T-helper 9 cell (primary cell): ENCODE measurements at regions not wholly inside any gene's neighbourhood (a gene's known extent, or its start where the extent isn't known, plus 50 kb on each side); places are given as distances from the start of the nearest gene placed in this dataset.

Source experiments
- DNase-seq: peaks from one replicate; pipeline ENCODE4 v3.0.0-alpha.2; 2020

DNA sequence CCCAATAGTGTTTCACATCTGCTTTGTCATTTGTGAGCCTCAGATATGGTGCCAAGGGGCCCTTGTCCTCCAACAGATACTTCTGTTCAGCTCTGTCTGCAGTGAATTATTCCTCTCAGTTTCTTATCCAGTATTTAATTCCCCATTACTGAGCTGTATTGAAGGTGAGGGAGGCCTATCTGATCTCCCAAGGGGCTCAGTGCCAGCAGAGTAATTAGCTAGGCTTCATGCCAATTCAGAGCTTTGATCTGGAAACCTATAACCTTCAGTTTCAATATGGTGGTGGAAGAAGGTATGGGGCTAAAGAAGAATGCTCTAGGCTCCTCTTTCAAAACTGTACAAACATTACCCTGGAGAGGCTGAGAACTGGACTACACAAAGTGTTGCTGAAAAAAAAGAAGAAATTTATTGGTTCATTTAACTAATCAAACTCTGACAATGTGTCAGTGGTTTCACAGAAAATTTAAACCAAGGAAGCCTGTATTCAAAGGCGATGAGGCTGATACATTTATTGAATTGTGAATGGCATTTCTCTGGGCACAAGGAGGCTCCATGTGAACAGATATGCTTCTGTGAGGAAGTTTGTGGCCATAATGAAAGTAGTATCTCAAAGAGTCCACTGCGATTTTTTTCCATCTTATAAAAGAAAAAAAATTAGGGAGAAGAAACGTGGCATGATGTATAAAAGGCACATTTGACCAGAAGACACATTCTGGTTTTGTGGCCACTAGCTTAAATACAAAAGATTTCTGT lies 397.8 kb downstream of the TLE4 start:
- DNase-seq: no peak

DNA sequence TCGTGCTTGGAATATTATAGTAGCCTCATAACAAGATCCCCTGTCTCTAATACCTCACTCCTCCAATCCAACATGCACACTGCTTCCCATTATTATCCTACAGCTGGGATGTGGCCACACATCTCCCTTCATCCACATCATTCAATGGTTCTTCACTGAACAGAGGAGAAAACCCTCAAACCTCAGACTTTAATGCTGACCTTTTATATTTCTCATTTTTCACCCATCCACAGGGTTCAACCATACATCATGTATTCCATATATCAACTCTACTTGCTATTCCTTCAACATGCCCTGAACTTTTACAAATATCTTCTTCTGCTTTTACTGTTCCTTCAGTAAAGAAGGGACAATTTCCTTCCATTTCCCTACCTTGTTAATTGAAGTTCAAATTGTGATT lies 396.8 kb downstream of the TLE4 start:
- DNase-seq: no peak

DNA sequence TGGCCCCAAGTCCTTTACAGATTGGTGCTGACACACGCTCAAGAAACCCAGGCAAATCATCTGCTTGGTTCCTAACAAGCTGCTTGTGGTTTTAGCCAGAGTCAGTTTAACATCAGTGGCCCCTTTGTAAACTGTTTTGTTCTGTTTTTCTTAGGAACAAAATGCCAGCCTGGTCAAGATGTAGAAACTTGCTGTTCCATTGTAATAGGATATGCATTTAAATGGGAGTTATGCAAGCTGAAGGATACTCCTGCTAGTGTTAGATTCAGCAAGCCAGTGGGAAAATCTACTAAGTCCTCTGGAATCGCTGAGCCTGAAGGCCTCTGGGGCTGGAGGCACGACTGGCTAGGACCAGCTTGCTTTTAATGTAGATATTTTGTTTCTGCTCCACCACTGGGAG lies 391.1 kb downstream of the TLE4 start:
- DNase-seq: no peak

DNA sequence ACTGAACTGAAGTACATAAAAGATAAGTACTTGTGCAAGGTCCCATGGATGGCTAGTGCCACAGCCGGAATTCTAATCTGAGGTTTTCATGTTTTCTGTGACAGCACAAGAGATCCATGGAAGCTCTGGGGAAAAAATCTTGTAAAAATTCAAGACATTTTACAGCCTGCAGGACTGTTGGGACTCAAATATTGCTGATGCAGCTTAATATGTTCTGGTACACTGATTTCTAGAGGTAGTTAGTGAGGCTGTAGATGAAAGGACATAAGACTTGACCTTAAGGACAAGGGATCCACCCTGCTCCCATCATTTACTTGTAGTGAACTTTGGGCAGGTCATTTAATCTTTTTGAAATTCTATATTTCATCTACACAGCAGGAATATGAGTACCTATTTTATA lies 390.4 kb downstream of the TLE4 start:
- no peak for DNase-seq

DNA sequence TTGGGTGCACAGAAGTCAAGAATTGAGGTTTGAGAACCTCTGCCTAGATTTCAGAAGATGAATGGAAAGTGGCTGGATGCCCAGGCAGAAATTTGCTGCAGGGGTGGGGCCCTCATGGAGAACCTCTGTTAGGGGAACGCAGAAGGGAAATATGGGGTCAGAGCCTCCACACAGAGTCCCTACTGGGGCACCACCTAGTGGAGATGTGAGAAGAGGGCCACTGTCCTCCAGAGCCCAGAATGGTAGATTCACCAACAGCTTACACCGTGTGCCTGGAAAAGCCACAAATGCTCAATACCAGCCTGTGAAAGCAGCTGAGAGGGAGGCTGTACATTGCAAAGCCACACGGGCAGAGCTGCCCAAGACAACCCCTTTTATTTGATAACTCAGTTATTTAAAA lies 383.5 kb downstream of the TLE4 start:
- DNase-seq: no peak

- DNase-seq: no peak
Observed at GRCh38 chr9:79953908-79954307, 382.1 kb downstream of the TLE4 start.

DNA sequence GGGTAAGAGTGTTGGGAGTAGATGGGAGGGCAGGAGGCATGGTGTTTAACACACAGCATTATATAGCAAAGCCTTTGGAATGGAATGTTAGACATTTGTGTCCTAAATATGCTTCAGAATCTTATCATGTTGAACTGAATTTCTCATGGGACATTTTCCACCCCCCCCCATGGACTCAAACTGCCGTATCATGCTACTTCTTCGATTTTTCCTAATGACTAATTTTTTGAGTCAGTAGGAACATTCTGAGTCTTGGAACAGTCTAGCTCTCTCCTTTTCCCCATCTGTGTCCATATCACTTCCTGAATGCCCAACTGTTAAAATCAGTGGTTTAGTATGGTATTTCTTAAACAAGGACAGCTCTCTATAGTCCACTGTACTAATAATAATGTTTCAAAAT lies 380.6 kb downstream of the TLE4 start:
- DNase-seq: no peak

DNA sequence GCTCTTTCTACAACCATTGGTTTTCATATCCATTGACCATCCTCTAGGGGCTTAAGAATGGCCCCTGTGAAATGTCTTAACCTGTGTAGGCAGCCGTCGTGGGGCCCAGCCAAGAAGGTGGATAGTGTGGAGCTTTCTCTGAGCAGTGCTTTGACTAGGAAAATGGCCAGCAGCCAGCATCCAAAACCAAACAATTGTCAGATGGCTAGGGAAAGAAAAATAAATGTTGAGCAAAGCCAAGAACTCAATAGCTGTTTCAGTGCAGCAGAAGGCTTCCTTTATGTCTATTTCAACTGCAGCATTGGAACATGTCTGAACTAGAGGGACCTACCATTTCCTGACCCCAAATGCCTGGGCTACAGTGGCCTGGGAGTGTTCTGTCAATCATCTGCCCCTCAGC lies 374.9 kb downstream of the TLE4 start:
- DNase-seq: no peak

DNA sequence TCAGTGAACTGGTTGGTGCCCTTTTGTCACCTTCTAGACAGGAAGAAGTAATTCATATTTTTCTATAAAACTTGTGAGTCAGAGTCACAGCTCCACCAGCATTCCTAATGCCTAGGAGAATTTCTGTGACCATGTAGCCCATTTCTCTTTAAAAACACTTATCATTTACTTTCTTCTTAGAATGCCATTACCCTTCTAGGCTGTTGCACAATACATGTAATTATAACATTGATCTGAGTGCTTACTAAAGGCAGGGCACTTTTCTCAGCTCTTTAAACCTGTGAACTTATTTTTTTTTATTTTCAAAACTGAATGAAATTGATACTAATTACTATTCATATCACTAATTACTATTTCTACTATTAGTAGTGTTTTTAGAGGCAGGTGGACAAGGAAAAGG lies 373.7 kb downstream of the TLE4 start:
- no peak for DNase-seq

GRCh38 chr9:79945016-79945415 lies 373.3 kb downstream of the TLE4 start:
- DNase-seq: no peak

GRCh38 chr9:79940919-79941318 lies 369.2 kb downstream of the TLE4 start:
- DNase-seq: no peak

GRCh38 chr9:79939819-79940218 lies 368.1 kb downstream of the TLE4 start:
- DNase-seq: no peak

GRCh38 chr9:79936336-79936735 lies 364.6 kb downstream of the TLE4 start:
- no peak for DNase-seq

DNA sequence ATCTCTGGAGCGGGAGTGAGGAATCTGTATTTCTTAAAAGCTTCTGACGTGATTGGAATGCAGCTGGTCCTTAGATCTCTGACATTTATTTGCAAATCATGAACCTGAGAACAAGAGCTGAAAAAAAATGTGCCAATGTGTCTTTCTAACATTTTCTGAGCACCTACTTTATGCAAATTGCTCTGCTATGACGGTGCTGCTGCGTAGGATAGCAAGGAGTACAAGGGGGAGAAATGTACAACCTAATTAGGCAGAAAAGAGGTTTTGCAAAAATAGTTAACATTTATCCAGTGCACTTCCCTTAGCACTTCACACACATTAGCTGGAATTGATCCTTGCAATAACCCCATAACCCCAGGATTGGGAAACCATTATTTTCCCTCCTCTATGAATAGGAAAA lies 357.5 kb downstream of the TLE4 start:
- DNase-seq: no peak

DNA sequence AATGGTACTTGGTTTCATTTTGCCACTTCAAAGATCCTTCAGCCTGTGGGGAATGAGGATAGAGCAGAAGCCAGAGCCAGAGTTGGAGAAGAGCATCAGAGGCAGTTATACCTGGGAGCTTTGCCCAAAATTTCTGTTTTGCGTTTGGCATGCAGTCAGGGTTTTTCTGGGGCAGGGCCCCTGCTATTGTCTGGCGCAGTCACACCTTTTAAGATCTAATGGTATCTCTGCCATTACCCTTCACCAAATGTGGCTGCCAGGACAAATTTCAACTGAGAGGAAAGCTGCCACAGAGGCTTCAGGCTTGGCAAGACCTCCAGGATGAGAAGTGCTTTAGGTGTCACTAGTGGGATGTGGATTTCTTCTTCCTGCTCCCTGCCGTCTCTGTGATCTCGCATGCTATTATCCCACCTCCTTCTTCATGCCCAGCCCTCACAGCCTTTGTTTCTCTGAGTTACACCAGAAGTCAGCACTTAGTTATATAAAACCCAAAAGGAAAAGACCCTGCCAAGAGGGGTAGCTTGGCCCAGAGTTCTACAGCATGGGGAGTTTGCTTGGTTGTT lies 357.0 kb downstream of the TLE4 start:
- DNase-seq: no peak

DNA sequence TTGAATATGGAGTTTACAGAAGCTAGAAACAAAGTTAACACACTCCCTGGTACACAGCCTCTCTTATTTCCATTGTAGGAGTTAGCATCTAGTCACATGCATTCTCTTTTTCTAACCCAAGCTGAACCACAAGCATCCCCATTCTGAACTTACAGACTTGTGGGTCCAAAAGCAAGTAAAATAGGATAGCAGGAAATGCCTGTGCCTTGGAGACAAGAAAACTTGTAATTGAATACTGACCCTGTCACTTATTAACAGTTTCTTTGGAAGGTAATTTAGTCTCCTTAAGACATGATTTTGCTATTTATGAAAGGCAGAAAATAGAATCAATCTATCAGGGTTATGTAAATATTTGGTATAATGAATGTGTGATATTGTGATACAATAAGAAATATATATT lies 353.6 kb downstream of the TLE4 start:
- DNase-seq: no peak

GRCh38 chr9:79924836-79925235 lies 353.1 kb downstream of the TLE4 start:
- DNase-seq: no peak

GRCh38 chr9:79917421-79917820 lies 345.7 kb downstream of the TLE4 start:
- DNase-seq: no peak

GRCh38 chr9:79913867-79914266 lies 342.1 kb downstream of the TLE4 start:
- no peak for DNase-seq

DNA sequence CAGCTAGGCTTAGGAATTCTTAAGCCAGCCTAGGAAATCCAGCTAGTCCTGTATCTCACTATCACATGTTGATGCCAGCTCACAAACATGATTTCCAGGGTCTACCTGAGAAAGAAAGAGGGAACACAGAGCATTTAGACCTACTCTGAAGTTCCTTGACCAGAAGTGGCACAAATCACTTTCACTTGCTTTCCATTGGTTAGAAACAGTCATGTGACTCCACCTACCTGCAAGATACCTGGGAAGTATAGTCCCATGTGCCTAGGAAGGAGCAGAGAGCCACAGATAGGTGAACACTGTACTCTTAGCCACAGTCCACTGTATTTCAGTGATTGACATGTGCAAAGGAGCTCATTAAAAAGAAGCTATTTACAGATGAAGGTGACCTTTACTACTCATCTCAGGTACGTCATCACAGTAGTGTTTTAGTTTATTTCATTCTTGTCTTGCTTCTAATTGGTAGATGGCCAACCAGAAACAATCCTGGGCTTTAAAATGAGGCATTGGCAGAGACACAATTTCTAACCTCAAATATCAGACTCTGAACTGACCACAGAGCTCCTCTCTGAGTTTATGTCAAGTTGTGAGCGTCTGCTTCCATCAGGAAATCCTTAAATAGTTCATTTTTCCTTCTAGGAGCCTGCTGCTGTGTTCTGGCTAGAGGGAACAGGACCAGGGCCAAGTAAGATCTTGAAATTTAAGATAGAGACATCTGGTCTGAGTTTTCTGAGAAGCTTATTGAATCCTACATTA lies 340.7 kb downstream of the TLE4 start:
- no peak for DNase-seq

DNA sequence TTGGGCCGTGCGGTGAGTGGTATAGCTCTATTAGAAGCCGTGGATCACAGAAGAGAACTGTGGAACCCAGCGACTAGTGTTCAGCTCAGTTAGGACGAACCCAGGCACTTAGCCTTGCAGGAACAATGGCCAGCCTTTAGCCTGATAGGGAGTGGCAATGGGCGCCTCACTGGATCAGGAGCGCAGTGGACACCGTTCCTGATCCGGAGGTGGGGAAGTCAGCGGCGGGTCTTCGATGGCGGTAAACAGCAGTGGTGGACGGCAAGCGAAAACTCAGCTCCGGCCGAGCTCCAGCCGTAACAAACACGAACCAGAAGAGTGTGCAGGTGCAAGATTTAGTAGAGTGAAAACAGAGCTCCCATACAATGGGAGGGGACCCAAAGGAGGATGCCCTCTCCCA lies 340.0 kb downstream of the TLE4 start:
- DNase-seq: no peak

GRCh38 chr9:79902825-79903600 lies 331.2 kb downstream of the TLE4 start:
- no peak for DNase-seq

GRCh38 chr9:79900754-79901153 lies 329.0 kb downstream of the TLE4 start:
- DNase-seq: no peak
